COR-L47 (cell line): ENCODE measurements at regions not wholly inside any gene's neighbourhood (a gene's known extent, or its start where the extent isn't known, plus 50 kb on each side); places are given as distances from the start of the nearest gene placed in this dataset.
A peak's percentile ranks its signal among the peaks of the same experiment; 100 is the strongest.

Source experiments
- DNase-seq: peaks from one replicate; lab custom pipeline; 2025; lab: John Stamatoyannopoulos, UW

GRCh38 chr12:111310076-111310870 is 58.6 kb downstream of the PHETA1 start:
- no peak for DNase-seq

GRCh38 chr12:111309584-111309983 is 59.3 kb downstream of the PHETA1 start:
- DNase-seq, result no peak

- no peak for DNase-seq
These were observed 60.4 kb downstream of the PHETA1 start for GRCh38 chr12:111308473-111308872.

GRCh38 chr12:111304642-111305071 is 64.2 kb downstream of the PHETA1 start:
- DNase-seq, result no peak

- no peak for DNase-seq
These were observed 65.4 kb downstream of the PHETA1 start for GRCh38 chr12:111303531-111303930.

GRCh38 chr12:111298582-111299436 is 70.1 kb downstream of the PHETA1 start:
- DNase-seq, result peak; percentile 51

- DNase-seq, result no peak
These were observed 71.0 kb downstream of the PHETA1 start for GRCh38 chr12:111297703-111298426.

- no peak for DNase-seq
These were observed 71.9 kb downstream of the PHETA1 start for GRCh38 chr12:111296906-111297463.

- DNase-seq, result no peak
These were observed 73.7 kb downstream of the PHETA1 start for GRCh38 chr12:111295176-111295575.

- no peak for DNase-seq
These were observed 75.5 kb downstream of the PHETA1 start for GRCh38 chr12:111293266-111294009.

- DNase-seq, result no peak
These were observed 77.5 kb downstream of the PHETA1 start for GRCh38 chr12:111291357-111291756.

GRCh38 chr12:111288771-111289170 is 80.1 kb downstream of the PHETA1 start:
- DNase-seq, result no peak

- peak; percentile 98 for DNase-seq
These were observed 81.6 kb downstream of the PHETA1 start for GRCh38 chr12:111287125-111287900.

GRCh38 chr12:111285200-111285599 is 83.7 kb downstream of the PHETA1 start:
- DNase-seq, result no peak

GRCh38 chr12:111284709-111285108 is 84.2 kb downstream of the PHETA1 start:
- no peak for DNase-seq

- DNase-seq, result no peak
These were observed 84.9 kb downstream of the PHETA1 start for GRCh38 chr12:111283966-111284365.

- DNase-seq, result no peak
These were observed 85.4 kb downstream of the PHETA1 start for GRCh38 chr12:111283521-111283920.

GRCh38 chr12:111277570-111277969 is 91.3 kb downstream of the PHETA1 start:
- DNase-seq, result no peak

GRCh38 chr12:111276146-111276545 is 92.7 kb downstream of the PHETA1 start:
- DNase-seq, result no peak

- no peak for DNase-seq
These were observed 93.6 kb downstream of the PHETA1 start for GRCh38 chr12:111275308-111275707.

- DNase-seq, result no peak
These were observed 94.1 kb downstream of the PHETA1 start for GRCh38 chr12:111274777-111275176.
